Natural killer cell (primary cell): ENCODE measurements at regions not wholly inside any gene's neighbourhood (a gene's known extent, or its start where the extent isn't known, plus 50 kb on each side); places are given as distances from the start of the nearest gene placed in this dataset.
"Not testable (repeated sequence)": the region's sequence is repeated elsewhere in the genome, so short reads cannot be mapped to it uniquely, and the experiment has no call there.

ENCODE experiments used
- ATAC-seq, 3 donors: fragments of 150-1000 bp in 2 of 3; fragments of 200-7000 bp in 1 of 3; cut with Tn5 transposase; 1 replicate in 1 of 3; 2 replicates in 2 of 3; pipeline ENCODE4 v1.10.0; 2021; ENCODE audit warnings: mild to moderate bottlenecking in 2 of 3, moderate library complexity in 2 of 3
- DNase-seq, 2 donors: peaks; one replicate each; pipeline versions ENCODE4 v3.0.0 to v3.0.0-alpha.2; 2013 to 2021; ENCODE audit warnings: mixed read lengths in 1 of 2
- H3K27ac ChIP-seq: one replicate; pipeline ENCODE4 v1.5.1; 2013; ENCODE audit warnings: mild to moderate bottlenecking, low read length
- H3K27me3 ChIP-seq: one replicate; pipeline ENCODE4 v1.6.1; 2013; ENCODE audit warnings: low read length; ENCODE audit not compliant: control insufficient read depth, insufficient read depth
- H3K36me3 ChIP-seq: one replicate; pipeline ENCODE4 v1.6.1; 2013; ENCODE audit warnings: low read length; ENCODE audit not compliant: control insufficient read depth, insufficient read depth
- H3K4me1 ChIP-seq: one replicate; pipeline ENCODE4 v1.6.1; 2013; ENCODE audit warnings: low read length; ENCODE audit not compliant: control insufficient read depth, insufficient read depth
- H3K4me3 ChIP-seq: one replicate; pipeline ENCODE4 v1.5.1; 2013; ENCODE audit warnings: low read length
- H3K9me3 ChIP-seq: one replicate; pipeline ENCODE4 v1.6.1; 2013; ENCODE audit warnings: low read length; ENCODE audit not compliant: control insufficient read depth, insufficient read depth
- H3K27ac Mint-ChIP-seq, 2 donors: one replicate each; pipeline ENCODE4 v1.8.0; 2022; ENCODE audit warnings: mild to moderate bottlenecking in 2 of 2, mixed read lengths in 2 of 2, moderate library complexity in 1 of 2
- H3K27me3 Mint-ChIP-seq, 2 donors: one replicate each; pipeline ENCODE4 v1.8.0; 2022; ENCODE audit warnings: low read depth in 2 of 2, mixed read lengths in 2 of 2
- H3K36me3 Mint-ChIP-seq: one replicate; pipeline ENCODE4 v1.8.0; 2022; ENCODE audit warnings: mixed read lengths
- H3K4me1 Mint-ChIP-seq, 2 donors: one replicate each; pipeline ENCODE4 v1.8.0; 2022; ENCODE audit warnings: mixed read lengths in 2 of 2
- H3K4me3 Mint-ChIP-seq: one replicate; pipeline ENCODE4 v1.8.0; 2022; ENCODE audit warnings: mild to moderate bottlenecking, moderate library complexity, mixed read lengths
- H3K9me3 Mint-ChIP-seq, 2 donors: one replicate each; pipeline ENCODE4 v1.8.0; 2022; ENCODE audit warnings: mixed read lengths in 2 of 2
- CTCF ChIP-seq: fragments of 200-600 bp; IDR thresholded peaks from one replicate; pipeline ENCODE4 v1.8.0; 2022; ENCODE audit warnings: antibody characterized with exemption
- WGBS: methylation state at CpG from one replicate; pipeline ENCODE4 v1.1.7; 2013; ENCODE audit warnings: missing lambda C conversion rate; ENCODE audit not compliant: insufficient coverage; 5-methylcytosine and 5-hydroxymethylcytosine counted together
- intact Hi-C: fragments of 100-400 bp; cut with micrococcal nuclease; formaldehyde crosslinking; loops from one replicate; pipeline ENCODE4 v1.14.2; 2022

- Histone ChIP-seq H3K36me3 (no peaks in the 10 kb centered on the region), H3K4me1 (no peaks in the 10 kb centered on the region), H3K4me3 (no peak overlapping the region), H3K27me3 (no peaks in the 10 kb centered on the region), H3K27ac (no peak overlapping the region), H3K9me3 (no peaks in the 10 kb centered on the region)
- Mint-ChIP-seq H3K9me3 (peaks cover 3 to 11% of the 10 kb centered on the region in 2 donors), H3K4me1 (no peaks in the 10 kb centered on the region), H3K36me3 (no peaks in the 10 kb centered on the region), H3K27ac (no peak overlapping the region), H3K27me3 (no peaks in the 10 kb centered on the region), H3K4me3 (no peak overlapping the region)
- ATAC-seq (no peak), DNase-seq (no peak)
- TF ChIP-seq CTCF: no peak
- intact Hi-C loops: no loop called here
- 89% methylated on average over 3 of the region's 3 CpGs for WGBS
These were observed 136.5 kb upstream of the FOXG1 start for GRCh38 chr14:28630100-28630499.

- Histone ChIP-seq H3K9me3 (no peaks in the 10 kb centered on the region), H3K27me3 (no peaks in the 10 kb centered on the region), H3K4me1 (no peaks in the 10 kb centered on the region), H3K36me3 (no peaks in the 10 kb centered on the region), H3K27ac (no peak overlapping the region), H3K4me3 (no peak overlapping the region)
- Mint-ChIP-seq H3K27me3 (no peaks in the 10 kb centered on the region), H3K9me3 (peaks cover 5 to 10% of the 10 kb centered on the region in 2 donors), H3K36me3 (no peaks in the 10 kb centered on the region), H3K4me3 (no peak overlapping the region), H3K4me1 (no peaks in the 10 kb centered on the region), H3K27ac (no peak overlapping the region)
- no peak for ATAC-seq
- intact Hi-C loops: no loop called here
- peak in 1 of 2 donors; percentile 1 for DNase-seq
- 6% methylated on average over 5 of the region's 7 CpGs for WGBS
- peak; percentile 35 for TF ChIP-seq CTCF
These were observed 131.2 kb upstream of the FOXG1 start for GRCh38 chr14:28635387-28635786.

GRCh38 chr14:28635816-28636215, 130.8 kb upstream of the FOXG1 start:
- H3K27me3 ChIP-seq, H3K9me3 Mint-ChIP-seq, H3K27me3 Mint-ChIP-seq, H3K27ac ChIP-seq, H3K36me3 Mint-ChIP-seq, H3K4me1 ChIP-seq, H3K4me3 Mint-ChIP-seq, DNase-seq, H3K27ac Mint-ChIP-seq, H3K4me1 Mint-ChIP-seq, H3K9me3 ChIP-seq, ATAC-seq, H3K4me3 ChIP-seq, H3K36me3 ChIP-seq, intact Hi-C loops: not testable (repeated sequence)
- WGBS: no CpG with 5 or more reads among the region's 2 CpGs

- H3K4me3 Mint-ChIP-seq, H3K4me1 Mint-ChIP-seq, H3K36me3 Mint-ChIP-seq, H3K27ac Mint-ChIP-seq, H3K36me3 ChIP-seq, intact Hi-C loops, H3K9me3 Mint-ChIP-seq, DNase-seq, H3K4me1 ChIP-seq, H3K27me3 ChIP-seq, ATAC-seq, H3K27me3 Mint-ChIP-seq, H3K27ac ChIP-seq, H3K9me3 ChIP-seq, H3K4me3 ChIP-seq: not testable (repeated sequence)
- WGBS: 85% methylated on average over 6 of the region's 6 CpGs
These were observed 125.4 kb upstream of the FOXG1 start for GRCh38 chr14:28641189-28641588.

GRCh38 chr14:28651148-28651547, 115.4 kb upstream of the FOXG1 start:
- peaks cover 14 to 15% of the 10 kb centered on the region in 2 donors for H3K9me3 Mint-ChIP-seq
- Histone ChIP-seq H3K27me3 (no peaks in the 10 kb centered on the region), H3K4me1 (no peaks in the 10 kb centered on the region), H3K9me3 (no peaks in the 10 kb centered on the region), H3K36me3 (no peaks in the 10 kb centered on the region), H3K4me3 (no peak overlapping the region), H3K27ac (no peak overlapping the region)
- no peak for DNase-seq
- H3K4me1 Mint-ChIP-seq: no peaks in the 10 kb centered on the region
- no peak overlapping the region for H3K4me3 Mint-ChIP-seq
- 72% methylated on average over 4 of the region's 5 CpGs for WGBS
- H3K27ac Mint-ChIP-seq: no peak overlapping the region
- no peaks in the 10 kb centered on the region for H3K36me3 Mint-ChIP-seq
- H3K27me3 Mint-ChIP-seq: no peaks in the 10 kb centered on the region
- intact Hi-C loops: no loop called here
- ATAC-seq: no peak
- no peak for TF ChIP-seq CTCF
